Activated CD8-positive, alpha-beta memory T cell treated with anti-CD3 and anti-CD28 coated beads for 1 hour (primary cell): ENCODE measurements at regions not wholly inside any gene's neighbourhood (a gene's known extent, or its start where the extent isn't known, plus 50 kb on each side); places are given as distances from the start of the nearest gene placed in this dataset.
A peak's percentile ranks its signal among the peaks of the same experiment; 100 is the strongest.

Experiments used
- DNase-seq, 2 donors: peaks; one replicate each; pipeline ENCODE4 v3.0.0-alpha.2; 2020; ENCODE audit warnings: low read depth in 1 of 2; ENCODE audit errors: extremely low read depth in 1 of 2

- DNase-seq: no peak
Observed at GRCh38 chr3:30162579-30162978, 443.8 kb upstream of the TGFBR2 start.

- no peak for DNase-seq
Observed at GRCh38 chr3:30166535-30166934, 439.9 kb upstream of the TGFBR2 start.

- no peak for DNase-seq
Observed at GRCh38 chr3:30167541-30168011, 438.8 kb upstream of the TGFBR2 start.

- DNase-seq: no peak
Observed at GRCh38 chr3:30169487-30169886, 436.9 kb upstream of the TGFBR2 start.

- DNase-seq: no peak
Observed at GRCh38 chr3:30170681-30171438, 435.5 kb upstream of the TGFBR2 start.

- no peak for DNase-seq
Observed at GRCh38 chr3:30174357-30174756, 432.0 kb upstream of the TGFBR2 start.

- DNase-seq: no peak
Observed at GRCh38 chr3:30180310-30181177, 425.9 kb upstream of the TGFBR2 start.

GRCh38 chr3:30181178-30181465 lies 425.3 kb upstream of the TGFBR2 start:
- DNase-seq: no peak

- no peak for DNase-seq
Observed at GRCh38 chr3:30181581-30181980, 424.8 kb upstream of the TGFBR2 start.

- DNase-seq: no peak
Observed at GRCh38 chr3:30183421-30183820, 423.0 kb upstream of the TGFBR2 start.

- no peak for DNase-seq
Observed at GRCh38 chr3:30184091-30184810, 422.1 kb upstream of the TGFBR2 start.

GRCh38 chr3:30185872-30186271 lies 420.5 kb upstream of the TGFBR2 start:
- DNase-seq: no peak

- no peak for DNase-seq
Observed at GRCh38 chr3:30186741-30187219, 419.6 kb upstream of the TGFBR2 start.

GRCh38 chr3:30187366-30187765 lies 419.0 kb upstream of the TGFBR2 start:
- no peak for DNase-seq

- no peak for DNase-seq
Observed at GRCh38 chr3:30188713-30189112, 417.7 kb upstream of the TGFBR2 start.

- DNase-seq: no peak
Observed at GRCh38 chr3:30189900-30190299, 416.5 kb upstream of the TGFBR2 start.

- DNase-seq: no peak
Observed at GRCh38 chr3:30193625-30194044, 412.8 kb upstream of the TGFBR2 start.

- no peak for DNase-seq
Observed at GRCh38 chr3:30195352-30195751, 411.0 kb upstream of the TGFBR2 start.

- DNase-seq: no peak
Observed at GRCh38 chr3:30198162-30198561, 408.2 kb upstream of the TGFBR2 start.

- peak; percentile 42 to 53 for DNase-seq
Observed at GRCh38 chr3:30199096-30199759, 407.2 kb upstream of the TGFBR2 start.

GRCh38 chr3:30199855-30200254 lies 406.5 kb upstream of the TGFBR2 start:
- DNase-seq: no peak
